A673 (cell line): ENCODE measurements at regions not wholly inside any gene's neighbourhood (a gene's known extent, or its start where the extent isn't known, plus 50 kb on each side); places are given as distances from the start of the nearest gene placed in this dataset.

Experiments used
- CTCF ChIP-seq: fragments of 300-800, 200-600 bp; sonication (generic); conservative IDR thresholded peaks from 2 replicates; pipeline ENCODE4 v1.5.1; 2017; ENCODE audit warnings: low read depth, mild to moderate bottlenecking, antibody characterized with exemption, low read length, moderate library complexity, mixed read lengths
- EZH2 ChIP-seq: fragments of 200-600 bp; sonication (generic); IDR thresholded peaks from 2 replicates; pipeline ENCODE4 v1.6.1; 2017; ENCODE audit warnings: borderline replicate concordance, low read depth, mild to moderate bottlenecking, mixed read lengths, antibody characterized with exemption, low read length; ENCODE audit not compliant: poor library complexity, severe bottlenecking

DNA sequence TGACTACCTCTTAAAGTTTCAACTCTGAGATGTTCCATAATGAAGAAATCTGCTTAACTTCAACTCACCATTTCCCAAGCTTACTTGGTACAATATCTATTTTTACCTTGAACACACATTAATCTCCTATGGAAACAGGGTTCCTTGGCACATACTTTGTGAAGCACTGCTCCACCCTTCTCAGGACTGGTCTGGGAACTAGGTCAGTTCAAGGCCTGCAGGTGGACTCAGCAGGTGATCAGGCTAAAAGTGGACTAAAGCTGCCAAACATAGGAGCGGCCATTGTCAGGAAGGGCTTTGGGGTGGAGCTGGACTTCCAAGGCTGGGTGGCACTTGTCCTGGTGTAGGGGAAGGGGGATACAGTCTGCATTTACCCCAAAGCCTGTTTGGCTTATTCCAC lies 202.3 kb downstream of the NUAK1 start:
- TF ChIP-seq CTCF (no peak), EZH2 (no peak)
